ENCODE measurements at regions not wholly inside any gene's neighbourhood (a gene's known extent, or its start where the extent isn't known, plus 50 kb on each side); places are given as distances from the start of the nearest gene placed in this dataset.

- intact Hi-C loops (cut with DNase I; ENCODE audit: low total_unique reads), result no loop called here
- Histone ChIP-seq H3K4me3 (no peak overlapping the region), H3K27ac (no peak overlapping the region), H3K27me3 (no peaks in the 10 kb centered on the region), H3K9me3 (no peaks in the 10 kb centered on the region), H3K36me3 (no peaks in the 10 kb centered on the region), H3K4me1 (no peaks in the 10 kb centered on the region)
- no peak for DNase-seq
- TF ChIP-seq POLR2A (IDR thresholded peaks at IDR 0.05) (no peak), CTCF (IDR thresholded peaks at IDR 0.05) (no peak)
Observed at GRCh38 chr3:135736740-135737139, 228.8 kb upstream of the PPP2R3A start.

- Histone ChIP-seq H3K4me3 (no peak overlapping the region), H3K27me3 (no peaks in the 10 kb centered on the region), H3K4me1 (no peaks in the 10 kb centered on the region), H3K27ac (no peak overlapping the region), H3K9me3 (no peaks in the 10 kb centered on the region), H3K36me3 (no peaks in the 10 kb centered on the region)
- TF ChIP-seq CTCF (IDR thresholded peaks at IDR 0.05), result no peak
- TF ChIP-seq POLR2A (IDR thresholded peaks at IDR 0.05), result no peak
- no peak for DNase-seq
- intact Hi-C loops (cut with DNase I; ENCODE audit: low total_unique reads), result no loop called here
Observed at GRCh38 chr3:135739779-135740178, 225.7 kb upstream of the PPP2R3A start.

GRCh38 chr3:135740211-135740610, 225.3 kb upstream of the PPP2R3A start:
- H3K27ac ChIP-seq, result no peak overlapping the region
- H3K27me3 ChIP-seq, result no peaks in the 10 kb centered on the region
- H3K9me3 ChIP-seq, result no peaks in the 10 kb centered on the region
- no peak overlapping the region for H3K4me3 ChIP-seq
- no peaks in the 10 kb centered on the region for H3K4me1 ChIP-seq
- TF ChIP-seq POLR2A (IDR thresholded peaks at IDR 0.05), result no peak
- TF ChIP-seq CTCF (IDR thresholded peaks at IDR 0.05), result no peak
- H3K36me3 ChIP-seq, result no peaks in the 10 kb centered on the region
- intact Hi-C loops (cut with DNase I; ENCODE audit: low total_unique reads), result no loop called here
- DNase-seq, result no peak

DNA sequence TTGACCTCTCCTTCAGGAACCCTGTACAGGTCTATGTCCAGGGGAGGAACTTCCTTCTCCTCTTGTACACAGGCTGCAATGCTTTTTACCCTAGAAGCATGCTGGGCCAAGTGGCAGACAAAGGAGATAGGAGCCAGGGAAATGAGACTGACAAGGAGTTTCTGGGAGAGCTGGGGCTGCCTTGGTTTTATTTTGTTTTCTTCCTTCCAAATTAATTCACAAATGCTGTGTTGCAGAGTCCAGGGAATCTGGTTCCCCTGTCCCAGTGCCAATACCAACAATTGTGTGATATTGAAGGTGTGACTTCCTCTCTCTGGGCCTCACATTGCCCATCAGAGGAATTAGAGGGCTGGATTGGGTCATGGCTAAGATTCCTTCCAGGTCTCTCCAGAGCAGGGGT, 224.8 kb upstream of the PPP2R3A start:
- TF ChIP-seq POLR2A (IDR thresholded peaks at IDR 0.05) (no peak), CTCF (IDR thresholded peaks at IDR 0.05) (no peak)
- no peaks in the 10 kb centered on the region for H3K4me1 ChIP-seq
- DNase-seq, result no peak
- no peak overlapping the region for H3K4me3 ChIP-seq
- H3K9me3 ChIP-seq, result no peaks in the 10 kb centered on the region
- H3K36me3 ChIP-seq, result no peaks in the 10 kb centered on the region
- no peak overlapping the region for H3K27ac ChIP-seq
- no peaks in the 10 kb centered on the region for H3K27me3 ChIP-seq
- intact Hi-C loops (cut with DNase I; ENCODE audit: low total_unique reads), result no loop called here

- no peaks in the 10 kb centered on the region for H3K4me1 ChIP-seq
- H3K9me3 ChIP-seq, result no peaks in the 10 kb centered on the region
- intact Hi-C loops (cut with DNase I; ENCODE audit: low total_unique reads), result no loop called here
- H3K36me3 ChIP-seq, result no peaks in the 10 kb centered on the region
- DNase-seq, result no peak
- H3K27me3 ChIP-seq, result no peaks in the 10 kb centered on the region
- no peak overlapping the region for H3K4me3 ChIP-seq
- H3K27ac ChIP-seq, result no peak overlapping the region
- TF ChIP-seq CTCF (IDR thresholded peaks at IDR 0.05), result no peak
- TF ChIP-seq POLR2A (IDR thresholded peaks at IDR 0.05), result no peak
Observed at GRCh38 chr3:135751991-135752390, 213.5 kb upstream of the PPP2R3A start.

Data from uterus (tissue), 3 donors.